ENCODE measurements at regions not wholly inside any gene's neighbourhood (a gene's known extent, or its start where the extent isn't known, plus 50 kb on each side); places are given as distances from the start of the nearest gene placed in this dataset.
A peak's percentile ranks its signal among the peaks of the same experiment; 100 is the strongest.

- no peaks in the 10 kb centered on the region for H3K9me3 ChIP-seq (ENCODE audit: control insufficient read depth in 2 of 2, insufficient read depth in 1 of 2, low read depth in 1 of 2, low read length in 1 of 2)
- H3K36me3 ChIP-seq (ENCODE audit: control insufficient read depth in 2 of 2, insufficient read depth in 2 of 2, low read length in 1 of 2) = no peaks in the 10 kb centered on the region
- WGBS, 2 donors = 81 to 84% methylated on average over 5 of the region's 5 CpGs
- no peaks in the 10 kb centered on the region for H3K27me3 ChIP-seq (ENCODE audit: control insufficient read depth in 1 of 2, insufficient read depth in 2 of 2, low read length in 2 of 2)
- H3K27ac ChIP-seq (ENCODE audit: low read depth in 2 of 2, low read length in 1 of 2) = no peak overlapping the region
- no peak overlapping the region for H3K4me3 ChIP-seq (ENCODE audit: low read depth in 1 of 2, low read length in 2 of 2)
- H3K4me1 ChIP-seq (ENCODE audit: control insufficient read depth in 2 of 2, insufficient read depth in 2 of 2, low read length in 1 of 2) = peaks cover 0 to 3% of the 10 kb centered on the region in 2 donors
Measured at GRCh38 chr11:112801817-112802088, 159.5 kb upstream of the NCAM1 start.

- no peaks in the 10 kb centered on the region for H3K27me3 ChIP-seq (ENCODE audit: control insufficient read depth in 1 of 2, insufficient read depth in 2 of 2, low read length in 2 of 2)
- 16 to 20% methylated on average over 3 of the region's 3 CpGs for WGBS, 2 donors
Measured at GRCh38 chr11:112805658-112806057, 155.6 kb upstream of the NCAM1 start.

GRCh38 chr11:112806256-112806655 lies 155.0 kb upstream of the NCAM1 start:
- Histone ChIP-seq H3K4me3 (ENCODE audit: low read depth in 1 of 2, low read length in 2 of 2) (no peak overlapping the region), H3K27ac (ENCODE audit: low read depth in 2 of 2, low read length in 1 of 2) (no peak overlapping the region), H3K27me3 (ENCODE audit: control insufficient read depth in 1 of 2, insufficient read depth in 2 of 2, low read length in 2 of 2) (no peaks in the 10 kb centered on the region), H3K36me3 (ENCODE audit: control insufficient read depth in 2 of 2, insufficient read depth in 2 of 2, low read length in 1 of 2) (no peaks in the 10 kb centered on the region), H3K9me3 (ENCODE audit: control insufficient read depth in 2 of 2, insufficient read depth in 1 of 2, low read depth in 1 of 2, low read length in 1 of 2) (no peaks in the 10 kb centered on the region), H3K4me1 (ENCODE audit: control insufficient read depth in 2 of 2, insufficient read depth in 2 of 2, low read length in 1 of 2) (peaks cover 0 to 3% of the 10 kb centered on the region in 2 donors)

More at GRCh38 chr11:112805658-112806057, 155.6 kb upstream of the NCAM1 start:
- no peak overlapping the region for H3K27ac ChIP-seq (ENCODE audit: low read depth in 2 of 2, low read length in 1 of 2)
- H3K9me3 ChIP-seq (ENCODE audit: control insufficient read depth in 2 of 2, insufficient read depth in 1 of 2, low read depth in 1 of 2, low read length in 1 of 2) = no peaks in the 10 kb centered on the region
- H3K36me3 ChIP-seq (ENCODE audit: control insufficient read depth in 2 of 2, insufficient read depth in 2 of 2, low read length in 1 of 2) = no peaks in the 10 kb centered on the region
- H3K4me1 ChIP-seq (ENCODE audit: control insufficient read depth in 2 of 2, insufficient read depth in 2 of 2, low read length in 1 of 2) = peaks cover 0 to 3% of the 10 kb centered on the region in 2 donors
- no peak overlapping the region for H3K4me3 ChIP-seq (ENCODE audit: low read depth in 1 of 2, low read length in 2 of 2)

- Histone ChIP-seq H3K4me1 (ENCODE audit: control insufficient read depth in 2 of 2, insufficient read depth in 2 of 2, low read length in 1 of 2) (peaks cover 0 to 3% of the 10 kb centered on the region in 2 donors), H3K27ac (ENCODE audit: low read depth in 2 of 2, low read length in 1 of 2) (no peak overlapping the region), H3K9me3 (ENCODE audit: control insufficient read depth in 2 of 2, insufficient read depth in 1 of 2, low read depth in 1 of 2, low read length in 1 of 2) (no peaks in the 10 kb centered on the region), H3K27me3 (ENCODE audit: control insufficient read depth in 1 of 2, insufficient read depth in 2 of 2, low read length in 2 of 2) (no peaks in the 10 kb centered on the region), H3K36me3 (ENCODE audit: control insufficient read depth in 2 of 2, insufficient read depth in 2 of 2, low read length in 1 of 2) (no peaks in the 10 kb centered on the region), H3K4me3 (ENCODE audit: low read depth in 1 of 2, low read length in 2 of 2) (no peak overlapping the region)
- 28 to 33% methylated on average over 3 of the region's 3 CpGs for WGBS, 2 donors
Measured at GRCh38 chr11:112806876-112807275, 154.3 kb upstream of the NCAM1 start.

GRCh38 chr11:112809429-112809828 lies 151.8 kb upstream of the NCAM1 start:
- peak overlapping the region in 1 of 2 donors; percentile 35 for H3K27ac ChIP-seq (ENCODE audit: low read depth in 2 of 2, low read length in 1 of 2)
- 37 to 44% methylated on average over 2 of the region's 2 CpGs for WGBS, 2 donors
- H3K27me3 ChIP-seq (ENCODE audit: control insufficient read depth in 1 of 2, insufficient read depth in 2 of 2, low read length in 2 of 2) = no peaks in the 10 kb centered on the region
- no peak overlapping the region for H3K4me3 ChIP-seq (ENCODE audit: low read depth in 1 of 2, low read length in 2 of 2)
- H3K4me1 ChIP-seq (ENCODE audit: control insufficient read depth in 2 of 2, insufficient read depth in 2 of 2, low read length in 1 of 2) = peaks cover 0 to 3% of the 10 kb centered on the region in 2 donors
- H3K36me3 ChIP-seq (ENCODE audit: control insufficient read depth in 2 of 2, insufficient read depth in 2 of 2, low read length in 1 of 2) = no peaks in the 10 kb centered on the region
- no peaks in the 10 kb centered on the region for H3K9me3 ChIP-seq (ENCODE audit: control insufficient read depth in 2 of 2, insufficient read depth in 1 of 2, low read depth in 1 of 2, low read length in 1 of 2)

GRCh38 chr11:112810951-112811350 lies 150.3 kb upstream of the NCAM1 start:
- 42 to 89% methylated on average over 2 of the region's 2 CpGs for WGBS, 2 donors
- Histone ChIP-seq H3K27ac (ENCODE audit: low read depth in 2 of 2, low read length in 1 of 2) (no peak overlapping the region), H3K4me1 (ENCODE audit: control insufficient read depth in 2 of 2, insufficient read depth in 2 of 2, low read length in 1 of 2) (no peaks in the 10 kb centered on the region), H3K27me3 (ENCODE audit: control insufficient read depth in 1 of 2, insufficient read depth in 2 of 2, low read length in 2 of 2) (no peaks in the 10 kb centered on the region), H3K9me3 (ENCODE audit: control insufficient read depth in 2 of 2, insufficient read depth in 1 of 2, low read depth in 1 of 2, low read length in 1 of 2) (no peaks in the 10 kb centered on the region), H3K4me3 (ENCODE audit: low read depth in 1 of 2, low read length in 2 of 2) (no peak overlapping the region), H3K36me3 (ENCODE audit: control insufficient read depth in 2 of 2, insufficient read depth in 2 of 2, low read length in 1 of 2) (no peaks in the 10 kb centered on the region)

GRCh38 chr11:112811783-112812182 lies 149.4 kb upstream of the NCAM1 start:
- Histone ChIP-seq H3K36me3 (ENCODE audit: control insufficient read depth in 2 of 2, insufficient read depth in 2 of 2, low read length in 1 of 2) (no peaks in the 10 kb centered on the region), H3K4me3 (ENCODE audit: low read depth in 1 of 2, low read length in 2 of 2) (no peak overlapping the region), H3K9me3 (ENCODE audit: control insufficient read depth in 2 of 2, insufficient read depth in 1 of 2, low read depth in 1 of 2, low read length in 1 of 2) (no peaks in the 10 kb centered on the region), H3K27me3 (ENCODE audit: control insufficient read depth in 1 of 2, insufficient read depth in 2 of 2, low read length in 2 of 2) (no peaks in the 10 kb centered on the region), H3K4me1 (ENCODE audit: control insufficient read depth in 2 of 2, insufficient read depth in 2 of 2, low read length in 1 of 2) (no peaks in the 10 kb centered on the region), H3K27ac (ENCODE audit: low read depth in 2 of 2, low read length in 1 of 2) (no peak overlapping the region)
- WGBS, 2 donors = 78 to 86% methylated on average over 4 of the region's 4 CpGs

GRCh38 chr11:112812729-112813128 lies 148.5 kb upstream of the NCAM1 start:
- Histone ChIP-seq H3K4me3 (ENCODE audit: low read depth in 1 of 2, low read length in 2 of 2) (no peak overlapping the region), H3K4me1 (ENCODE audit: control insufficient read depth in 2 of 2, insufficient read depth in 2 of 2, low read length in 1 of 2) (no peaks in the 10 kb centered on the region), H3K27ac (ENCODE audit: low read depth in 2 of 2, low read length in 1 of 2) (no peak overlapping the region), H3K9me3 (ENCODE audit: control insufficient read depth in 2 of 2, insufficient read depth in 1 of 2, low read depth in 1 of 2, low read length in 1 of 2) (no peaks in the 10 kb centered on the region), H3K36me3 (ENCODE audit: control insufficient read depth in 2 of 2, insufficient read depth in 2 of 2, low read length in 1 of 2) (no peaks in the 10 kb centered on the region), H3K27me3 (ENCODE audit: control insufficient read depth in 1 of 2, insufficient read depth in 2 of 2, low read length in 2 of 2) (no peaks in the 10 kb centered on the region)
- 36 to 44% methylated on average over 2 of the region's 2 CpGs for WGBS, 2 donors

GRCh38 chr11:112814168-112814567 lies 147.1 kb upstream of the NCAM1 start:
- Histone ChIP-seq H3K36me3 (ENCODE audit: control insufficient read depth in 2 of 2, insufficient read depth in 2 of 2, low read length in 1 of 2) (no peaks in the 10 kb centered on the region), H3K4me1 (ENCODE audit: control insufficient read depth in 2 of 2, insufficient read depth in 2 of 2, low read length in 1 of 2) (no peaks in the 10 kb centered on the region), H3K4me3 (ENCODE audit: low read depth in 1 of 2, low read length in 2 of 2) (no peak overlapping the region), H3K9me3 (ENCODE audit: control insufficient read depth in 2 of 2, insufficient read depth in 1 of 2, low read depth in 1 of 2, low read length in 1 of 2) (no peaks in the 10 kb centered on the region), H3K27ac (ENCODE audit: low read depth in 2 of 2, low read length in 1 of 2) (no peak overlapping the region), H3K27me3 (ENCODE audit: control insufficient read depth in 1 of 2, insufficient read depth in 2 of 2, low read length in 2 of 2) (no peaks in the 10 kb centered on the region)
- WGBS, 2 donors = 85 to 91% methylated on average over 4 of the region's 4 CpGs

- Histone ChIP-seq H3K27me3 (ENCODE audit: control insufficient read depth in 1 of 2, insufficient read depth in 2 of 2, low read length in 2 of 2) (no peaks in the 10 kb centered on the region), H3K9me3 (ENCODE audit: control insufficient read depth in 2 of 2, insufficient read depth in 1 of 2, low read depth in 1 of 2, low read length in 1 of 2) (no peaks in the 10 kb centered on the region), H3K4me1 (ENCODE audit: control insufficient read depth in 2 of 2, insufficient read depth in 2 of 2, low read length in 1 of 2) (no peaks in the 10 kb centered on the region), H3K36me3 (ENCODE audit: control insufficient read depth in 2 of 2, insufficient read depth in 2 of 2, low read length in 1 of 2) (no peaks in the 10 kb centered on the region), H3K4me3 (ENCODE audit: low read depth in 1 of 2, low read length in 2 of 2) (no peak overlapping the region), H3K27ac (ENCODE audit: low read depth in 2 of 2, low read length in 1 of 2) (no peak overlapping the region)
- 77 to 84% methylated on average over 3 of the region's 3 CpGs for WGBS, 2 donors
Measured at GRCh38 chr11:112817376-112817775, 143.8 kb upstream of the NCAM1 start.

Data from esophagus (tissue), 2 donors.